ENCODE measurements at regions not wholly inside any gene's neighbourhood (a gene's known extent, or its start where the extent isn't known, plus 50 kb on each side); places are given as distances from the start of the nearest gene placed in this dataset.

- Histone ChIP-seq H3K4me1 (ENCODE audit: control insufficient read depth, insufficient read depth, low read length) (no peaks in the 10 kb centered on the region), H3K27me3 (replicated peaks in 1 of 2; ENCODE audit: control insufficient read depth in 2 of 2, insufficient read depth in 2 of 2, low read length in 1 of 2) (no peaks in the 10 kb centered on the region), H2AFZ (ENCODE audit: control insufficient read depth, low read depth, low read length) (no peak overlapping the region), H3K4me3 (no peak overlapping the region), H3K9ac (ENCODE audit: control insufficient read depth, insufficient read depth, low read length) (no peak overlapping the region), H3K4me2 (ENCODE audit: control insufficient read depth, insufficient read depth) (no peak overlapping the region), H3K27ac (ENCODE audit: control insufficient read depth, insufficient read depth) (no peak overlapping the region), H3K36me3 (ENCODE audit: control insufficient read depth in 2 of 2, insufficient read depth in 2 of 2, low read length in 1 of 2) (no peaks in the 10 kb centered on the region), H3K79me2 (ENCODE audit: control insufficient read depth, insufficient read depth, low read length) (no peaks in the 10 kb centered on the region), H4K20me1 (ENCODE audit: control insufficient read depth, insufficient read depth) (no peaks in the 10 kb centered on the region), H3K9me3 (replicated peaks; ENCODE audit: control insufficient read depth, insufficient read depth, low read length) (no peaks in the 10 kb centered on the region)
- 2% methylated on average over 2 of the region's 2 CpGs for WGBS (ENCODE audit: insufficient coverage, insufficient replicate concordance, low lambda C conversion rate, missing lambda C conversion rate)
- ChIA-PET RAD21 (ENCODE audit: unreplicated experiment) (no interaction called here), SMC1A (ENCODE audit: uncharacterized antibody, unreplicated experiment) (no interaction called here), CTCF (interaction anchor here (1.2 kb wide), 1 partner anchor 15 kb away, joined by 3 read pairs; no protein-coding TSS in a partner anchor), POLR2A (no interaction called here)
- intact Hi-C loops (cut with micrococcal nuclease; ENCODE audit: unreplicated experiment) = no loop called here
- DNase-seq (ENCODE audit: low read depth, low spot score) (no peak), FAIRE-seq (no peak), ATAC-seq (no peak)
- in situ Hi-C loops (cut with MboI) = no loop called here
- no TSS peak for BruUV-seq (replicated peaks)
- TF ChIP-seq ATF3 (IDR thresholded peaks at IDR 0.05; ENCODE audit: borderline replicate concordance, extremely low read depth, low read depth, low read length) (no peak), TAF1 (IDR thresholded peaks at IDR 0.05; ENCODE audit: borderline replicate concordance, low read depth, low read length) (no peak), POLR2AphosphoS5 (IDR thresholded peaks at IDR 0.05; ENCODE audit: low read length) (no peak)
Measured at GRCh38 chr1:58262702-58263101, 283.8 kb downstream of the OMA1 start.

- no peaks in the 10 kb centered on the region for H4K20me1 ChIP-seq (ENCODE audit: control insufficient read depth, insufficient read depth)
- TF ChIP-seq NRF1 (conservative IDR thresholded peaks at IDR 0.05; ENCODE audit: low read depth, low read length) = no peak
- no peak for TF ChIP-seq CHD2 (IDR thresholded peaks at IDR 0.05; ENCODE audit: borderline replicate concordance, low read depth, low read length)
- TF ChIP-seq FOXK2 (IDR thresholded peaks at IDR 0.05) = no peak
- no peak for TF ChIP-seq ZBTB11 (CRISPR knock-in tag; IDR thresholded peaks at IDR 0.05)
- no peak for TF ChIP-seq CTCF (IDR thresholded peaks at IDR 0.05 in 2 of 3, conservative IDR thresholded peaks at IDR 0.05 in 1 of 3; ENCODE audit: control insufficient read depth in 2 of 3, extremely low read depth in 1 of 3, insufficient read depth in 1 of 3, low read depth in 3 of 3, low read length in 3 of 3)
- no peak for TF ChIP-seq SMARCA5 (IDR thresholded peaks at IDR 0.05)
- no peak overlapping the region for H3K9ac ChIP-seq (ENCODE audit: control insufficient read depth, insufficient read depth, low read length)
- no peak for ATAC-seq
- 45% methylated on average over 10 of the region's 10 CpGs for WGBS (ENCODE audit: insufficient coverage, insufficient replicate concordance, low lambda C conversion rate, missing lambda C conversion rate)
- DNase-seq (ENCODE audit: low read depth, low spot score) = no peak
- intact Hi-C loops (cut with micrococcal nuclease; ENCODE audit: unreplicated experiment) = no loop called here
- CTCF ChIA-PET = no interaction called here
- FAIRE-seq = no peak
- H3K79me2 ChIP-seq (ENCODE audit: control insufficient read depth, insufficient read depth, low read length) = no peaks in the 10 kb centered on the region
- SMC1A ChIA-PET (ENCODE audit: uncharacterized antibody, unreplicated experiment) = no interaction called here
- no peak overlapping the region for H2AFZ ChIP-seq (ENCODE audit: control insufficient read depth, low read depth, low read length)
- H3K4me3 ChIP-seq = no peak overlapping the region
- no peak overlapping the region for H3K27ac ChIP-seq (ENCODE audit: control insufficient read depth, insufficient read depth)
- RAD21 ChIA-PET (ENCODE audit: unreplicated experiment) = no interaction called here
- H3K4me2 ChIP-seq (ENCODE audit: control insufficient read depth, insufficient read depth) = no peak overlapping the region
- no peaks in the 10 kb centered on the region for H3K4me1 ChIP-seq (ENCODE audit: control insufficient read depth, insufficient read depth, low read length)
- no TSS peak for BruUV-seq (replicated peaks)
- in situ Hi-C loops (cut with MboI) = no loop called here
- H3K36me3 ChIP-seq (ENCODE audit: control insufficient read depth in 2 of 2, insufficient read depth in 2 of 2, low read length in 1 of 2) = no peaks in the 10 kb centered on the region
- POLR2A ChIA-PET = no interaction called here
- H3K27me3 ChIP-seq (replicated peaks in 1 of 2; ENCODE audit: control insufficient read depth in 2 of 2, insufficient read depth in 2 of 2, low read length in 1 of 2) = no peaks in the 10 kb centered on the region
- no peaks in the 10 kb centered on the region for H3K9me3 ChIP-seq (replicated peaks; ENCODE audit: control insufficient read depth, insufficient read depth, low read length)
Measured at GRCh38 chr1:58258082-58258481, 288.4 kb downstream of the OMA1 start.

All from GM12878 (cell line).